DMS79 treated with DMSO at 0.1 percent for 48 hours (cell line): ENCODE measurements at regions not wholly inside any gene's neighbourhood (a gene's known extent, or its start where the extent isn't known, plus 50 kb on each side); places are given as distances from the start of the nearest gene placed in this dataset.

ENCODE experiments used
- DNase-seq: peaks from one replicate; lab custom pipeline; 2025; lab: John Stamatoyannopoulos, UW

- DNase-seq: no peak
Measured at GRCh38 chr2:156087875-156088274, 244.6 kb downstream of the NR4A2 start.

GRCh38 chr2:156083763-156084493 lies 248.6 kb downstream of the NR4A2 start:
- no peak for DNase-seq

DNA sequence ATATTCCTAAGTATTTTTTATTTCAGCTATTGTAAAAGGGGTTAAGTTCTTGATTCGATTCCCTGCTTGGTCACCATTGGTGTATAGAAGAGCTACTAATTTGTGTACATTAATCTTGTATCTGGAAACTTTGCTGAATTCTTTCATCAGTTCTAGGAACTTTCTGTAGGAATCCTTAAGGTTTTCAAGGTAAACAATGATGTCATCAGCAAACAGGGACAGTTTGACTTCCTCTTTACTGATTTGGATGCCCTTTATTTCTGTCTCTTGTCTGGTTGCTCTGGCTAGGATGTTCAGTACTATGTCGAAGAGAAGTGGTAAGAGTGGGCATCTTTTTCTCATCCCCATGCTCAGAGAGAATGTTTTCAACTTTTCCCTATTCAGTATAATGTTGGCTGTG lies 252.7 kb downstream of the NR4A2 start:
- DNase-seq: no peak

GRCh38 chr2:156077041-156077742 lies 255.3 kb downstream of the NR4A2 start:
- no peak for DNase-seq

DNA sequence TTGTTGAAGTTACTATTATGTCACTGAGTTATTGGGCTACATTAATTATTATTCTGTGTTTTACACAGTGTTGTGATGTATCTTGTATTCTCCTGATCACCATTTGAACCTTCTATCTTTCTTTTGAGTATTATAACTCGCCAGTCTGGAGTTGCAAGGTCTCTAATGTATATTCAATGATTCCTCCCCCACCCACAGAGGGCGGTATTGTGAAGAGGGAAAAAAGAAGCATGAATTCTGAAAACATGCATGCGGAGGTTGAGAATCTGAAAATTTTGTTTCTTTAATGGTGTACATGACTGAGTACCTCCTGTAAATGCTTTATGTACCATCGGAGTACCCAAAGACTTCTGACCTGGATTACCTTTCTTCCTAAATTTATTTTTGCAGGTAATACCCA lies 266.6 kb downstream of the NR4A2 start:
- no peak for DNase-seq

DNA sequence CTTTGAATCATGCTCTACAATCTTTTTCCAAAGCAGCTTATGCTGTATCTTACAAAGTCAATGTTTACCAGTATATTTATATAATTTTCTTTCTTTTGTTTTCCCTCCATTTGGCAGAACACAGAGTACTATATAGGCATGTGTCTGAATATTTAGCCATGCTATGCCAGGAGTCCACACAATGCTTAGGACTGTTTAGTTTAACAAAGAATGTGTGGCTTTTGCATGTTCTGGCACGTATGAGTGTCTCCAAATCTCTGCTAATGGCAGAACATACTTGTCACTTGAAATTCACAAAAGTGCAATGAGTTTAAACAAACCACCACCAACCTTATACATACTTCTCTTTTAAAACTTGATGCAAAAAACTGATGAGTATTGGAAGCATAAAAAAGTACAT lies 268.0 kb downstream of the NR4A2 start:
- no peak for DNase-seq

DNA sequence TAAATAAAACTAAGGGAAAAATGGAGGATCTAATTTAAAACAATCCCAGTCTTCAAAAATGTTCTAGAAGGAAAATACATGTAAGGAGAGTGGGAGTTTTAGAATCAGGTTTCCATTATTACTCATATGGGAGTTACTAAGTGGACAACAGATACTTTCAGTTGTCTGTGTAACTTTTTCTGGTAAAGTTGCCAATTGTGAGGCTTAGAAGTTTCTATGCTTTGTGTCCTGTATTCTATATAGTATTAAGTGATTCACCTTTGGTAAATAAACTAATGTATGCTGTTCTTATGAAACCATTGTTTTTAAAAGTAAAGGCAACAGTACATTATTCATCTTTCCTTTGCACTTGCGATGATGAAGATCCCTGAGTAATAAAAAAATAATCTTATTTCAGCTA lies 274.9 kb downstream of the NR4A2 start:
- no peak for DNase-seq

GRCh38 chr2:156054983-156055382 lies 277.5 kb downstream of the NR4A2 start:
- DNase-seq: no peak

DNA sequence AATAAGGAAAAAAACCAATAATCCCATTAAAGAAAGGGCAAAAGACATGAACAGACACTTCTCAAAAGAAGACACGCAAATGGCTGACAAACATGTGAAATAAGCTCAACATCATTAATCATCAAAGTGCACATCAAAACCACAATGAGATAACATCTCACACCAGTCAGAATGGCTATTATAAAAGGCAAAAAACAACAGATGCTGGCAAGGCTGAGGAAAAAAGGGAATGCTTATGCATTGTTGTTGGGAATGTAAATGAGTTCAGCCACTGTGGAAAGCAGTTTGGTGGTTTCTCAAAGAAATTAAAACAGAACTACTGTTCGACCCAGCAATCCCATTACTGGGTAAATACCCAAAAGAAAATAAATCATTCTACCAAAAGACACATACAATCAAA lies 285.6 kb downstream of the NR4A2 start:
- DNase-seq: no peak

- DNase-seq: no peak
Measured at GRCh38 chr2:156042895-156043294, 289.6 kb downstream of the NR4A2 start.

DNA sequence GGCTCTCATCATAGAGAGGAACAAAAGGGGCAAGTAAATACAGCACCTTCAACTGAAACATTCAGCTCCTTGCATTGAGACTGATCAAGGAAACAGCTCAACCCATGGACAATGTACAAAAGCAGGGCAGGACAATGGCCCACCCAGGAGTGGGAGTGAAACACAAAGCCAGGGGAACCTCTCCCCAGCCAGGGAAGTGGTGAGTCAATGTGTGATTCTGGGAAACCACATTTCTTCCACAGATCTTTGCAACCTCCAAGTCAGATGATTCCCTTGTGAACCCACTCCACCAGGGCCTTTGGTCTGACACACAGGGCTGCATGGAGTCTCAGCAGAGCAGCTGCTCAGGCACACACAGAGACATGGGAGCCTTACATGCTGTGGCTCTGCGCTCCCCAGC lies 294.5 kb downstream of the NR4A2 start:
- no peak for DNase-seq

DNA sequence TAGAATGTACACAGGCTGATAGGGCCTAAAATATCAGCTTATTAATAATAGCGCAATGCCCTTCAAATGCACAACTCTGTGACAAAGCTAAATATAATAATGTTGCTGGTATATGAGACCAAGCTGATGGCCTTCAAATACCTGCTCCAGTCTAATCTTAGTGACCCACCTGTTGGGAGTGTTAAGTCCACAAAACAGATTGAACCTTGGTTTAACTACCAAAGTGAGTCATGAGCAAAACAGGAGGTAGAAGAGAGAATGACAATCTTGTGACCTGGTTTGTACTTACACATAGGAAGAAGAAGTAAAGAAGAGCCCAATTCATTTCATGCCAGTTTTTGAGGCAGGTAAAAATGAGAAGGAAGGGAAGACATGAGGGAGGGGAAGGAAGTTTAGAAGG lies 295.0 kb downstream of the NR4A2 start:
- DNase-seq: no peak

- no peak for DNase-seq
Measured at GRCh38 chr2:156031121-156031520, 301.4 kb downstream of the NR4A2 start.

DNA sequence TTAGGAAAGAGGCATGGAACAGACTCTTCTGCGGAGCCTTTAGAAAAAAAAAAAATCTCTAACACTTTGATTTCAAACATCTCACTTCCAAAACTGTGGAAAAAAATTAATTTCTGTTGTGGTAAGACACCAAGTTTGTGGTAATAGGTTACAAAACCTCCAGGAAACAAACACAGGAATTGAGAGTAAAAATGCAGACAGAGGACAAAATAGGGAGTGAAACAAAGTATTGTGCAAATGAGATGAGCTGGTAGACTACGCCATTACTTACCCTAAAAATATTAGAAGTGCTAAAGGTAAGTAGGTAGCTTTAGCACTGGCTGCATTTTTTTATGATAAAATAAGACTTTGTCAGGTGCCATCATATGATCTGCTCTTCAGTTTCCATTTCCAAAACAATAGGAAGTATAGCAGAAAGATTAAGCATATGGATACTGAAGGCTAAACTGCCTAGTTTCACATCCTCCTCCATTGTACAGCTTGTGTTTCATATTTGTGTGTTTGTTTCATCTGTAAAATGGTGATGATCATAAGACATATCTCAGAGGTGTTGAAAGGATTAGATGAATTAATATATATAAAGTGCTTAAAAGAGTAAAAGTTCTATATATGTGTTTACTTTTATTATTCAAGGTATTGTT lies 309.2 kb downstream of the NR4A2 start:
- no peak for DNase-seq

DNA sequence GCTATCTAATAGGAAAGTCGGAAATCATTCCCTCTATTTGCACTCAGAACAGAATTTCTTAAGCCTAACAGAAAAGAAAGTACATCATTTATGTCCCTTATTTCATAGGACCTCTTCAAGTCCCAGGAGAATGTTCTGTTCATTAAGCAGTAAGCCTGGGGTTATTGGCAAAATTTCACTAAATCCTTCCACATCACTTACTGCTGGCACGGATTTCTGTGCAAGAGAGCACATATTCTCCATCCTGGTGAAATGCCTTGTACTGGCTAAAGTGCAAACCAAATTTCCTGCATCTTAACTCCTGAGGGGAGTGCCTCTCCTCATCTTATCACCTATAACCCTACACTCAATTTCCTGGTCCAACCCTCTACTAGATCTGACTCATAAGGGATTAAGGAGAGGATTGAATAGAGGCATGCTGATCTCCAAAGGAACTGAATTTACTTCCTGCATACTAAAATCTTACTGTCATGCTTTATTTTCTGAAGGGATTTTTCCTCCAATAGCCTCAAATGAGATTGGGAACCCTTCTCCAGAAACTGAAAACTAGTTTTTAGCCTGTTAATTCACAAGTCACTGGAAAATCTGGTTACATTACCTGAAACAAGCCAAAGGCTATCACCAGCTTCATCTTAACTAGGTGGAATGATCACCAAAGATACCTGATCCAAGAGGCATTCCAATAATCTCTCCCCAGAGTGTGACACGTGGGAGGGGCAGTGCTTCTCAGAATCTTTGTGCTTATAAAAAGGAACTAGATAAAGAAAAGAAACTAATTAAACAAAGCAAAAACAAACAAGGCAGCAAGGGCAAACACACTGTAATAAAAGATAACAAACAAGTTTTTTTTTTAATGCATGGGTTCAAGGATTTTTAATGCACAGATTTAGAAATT lies 311.1 kb downstream of the NR4A2 start:
- DNase-seq: no peak

- no peak for DNase-seq
Measured at GRCh38 chr2:156019341-156019740, 313.2 kb downstream of the NR4A2 start.

DNA sequence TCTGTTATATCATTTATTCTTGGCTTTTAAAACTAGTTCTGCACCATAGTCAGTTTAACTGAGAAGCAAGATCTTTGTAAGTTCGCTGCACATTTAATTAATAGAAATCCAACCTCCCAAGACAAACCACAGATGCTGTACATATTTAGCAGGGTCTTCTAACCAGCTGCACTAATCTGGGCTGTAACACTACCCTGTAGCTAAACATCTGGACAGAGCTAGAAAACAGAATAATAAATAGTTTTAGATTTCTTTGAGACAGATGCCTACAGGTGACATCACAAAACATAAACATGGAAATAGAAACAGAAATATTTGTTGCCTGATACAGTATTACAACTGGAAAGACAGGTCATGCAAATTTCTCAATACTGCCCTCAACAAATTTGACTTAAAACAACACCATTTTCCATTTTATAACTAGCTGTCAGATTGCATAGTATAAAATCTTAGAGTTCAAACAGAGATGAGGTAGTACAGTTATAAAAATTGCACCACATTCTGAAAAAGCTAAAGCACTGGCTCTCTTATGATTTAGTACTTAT lies 315.1 kb downstream of the NR4A2 start:
- DNase-seq: no peak

GRCh38 chr2:156009293-156009692 lies 323.2 kb downstream of the NR4A2 start:
- DNase-seq: no peak

- no peak for DNase-seq
Measured at GRCh38 chr2:156006721-156007618, 325.6 kb downstream of the NR4A2 start.

DNA sequence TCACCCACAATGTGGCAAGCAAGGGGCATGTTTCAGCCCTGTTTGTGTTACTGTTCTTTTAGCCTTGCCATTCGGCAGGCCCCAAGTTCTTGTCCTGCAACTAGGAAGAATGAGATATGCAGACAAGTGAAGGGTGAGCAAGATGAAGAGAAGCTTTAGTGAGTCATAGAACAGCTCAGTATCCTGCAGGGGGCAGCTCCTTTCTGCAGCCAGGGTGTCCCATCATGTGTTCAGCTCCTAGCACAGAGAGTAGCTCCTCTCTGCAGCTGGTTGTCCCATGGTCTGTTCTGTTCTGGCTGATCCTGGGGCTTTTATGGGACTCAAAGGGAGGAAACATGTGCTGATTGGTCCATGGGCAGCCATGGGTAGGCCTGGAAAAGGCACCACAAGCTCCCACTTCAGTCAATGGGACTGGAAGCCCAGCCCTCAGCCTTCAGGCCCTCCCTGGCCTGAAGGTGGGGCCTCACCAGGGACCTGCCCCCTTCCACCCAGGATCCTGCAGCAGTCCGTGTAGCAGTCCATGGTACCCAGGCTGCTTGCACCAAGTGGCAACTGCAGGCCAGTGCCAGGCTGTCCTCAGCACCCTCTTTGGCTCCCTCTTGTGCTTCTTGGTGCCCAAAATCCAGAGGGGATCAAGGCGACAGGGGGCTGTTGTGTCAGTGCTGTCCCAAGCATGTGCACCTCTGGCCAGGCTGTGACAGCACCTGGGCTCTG lies 326.4 kb downstream of the NR4A2 start:
- no peak for DNase-seq
